ENCODE measurements at regions not wholly inside any gene's neighbourhood (a gene's known extent, or its start where the extent isn't known, plus 50 kb on each side); places are given as distances from the start of the nearest gene placed in this dataset.

GRCh38 chr5:61965069-61965468, 340.9 kb upstream of the KIF2A start:
- H3K9me3 ChIP-seq (replicated peaks in 1 of 2; ENCODE audit: control insufficient read depth in 2 of 2, insufficient read depth in 1 of 2, low read depth in 1 of 2, low read length in 2 of 2): no peaks in the 10 kb centered on the region
- H3K9ac ChIP-seq (ENCODE audit: low read depth, low read length, poor library complexity): no peak overlapping the region
- no peak overlapping the region for H3K23ac ChIP-seq (ENCODE audit: low read depth, low read length, poor library complexity)
- H2AK5ac ChIP-seq (ENCODE audit: low read depth, low read length): no peak overlapping the region
- H2BK12ac ChIP-seq (ENCODE audit: low read length): no peak overlapping the region
- WGBS, 2 donors (ENCODE audit: extremely low coverage in 2 of 2, insufficient read length in 2 of 2, insufficient replicate concordance in 1 of 2): no CpG with 5 or more reads among the region's 1 CpG
- no peak overlapping the region for H3K14ac ChIP-seq (ENCODE audit: low read length)
- no peak overlapping the region for H4K91ac ChIP-seq (ENCODE audit: low read depth, low read length, poor library complexity)
- no peak for DNase-seq (ENCODE audit: low spot score)
- H3K4ac ChIP-seq (ENCODE audit: low read length): no peak overlapping the region
- H3K27me3 ChIP-seq (ENCODE audit: control insufficient read depth in 3 of 3, insufficient read depth in 3 of 3, low read depth in 1 of 3, low read length in 3 of 3): peaks cover 0 to 13% (median 0%) of the 10 kb centered on the region in 3 experiments
- H3K36me3 ChIP-seq (replicated peaks in 1 of 2; ENCODE audit: control insufficient read depth in 2 of 2, insufficient read depth in 2 of 2, low read length in 2 of 2): no peaks in the 10 kb centered on the region
- no peak overlapping the region for H2BK5ac ChIP-seq (ENCODE audit: low read length)
- no peak overlapping the region for H3K4me3 ChIP-seq (ENCODE audit: low read length in 2 of 2)
- H3K79me1 ChIP-seq (ENCODE audit: low read depth, low read length): no peaks in the 10 kb centered on the region
- no peak overlapping the region for H2AFZ ChIP-seq (ENCODE audit: low read length)
- H3K4me2 ChIP-seq (ENCODE audit: insufficient read depth, low read length, poor library complexity, severe bottlenecking): no peak overlapping the region
- no peak overlapping the region for H4K8ac ChIP-seq (ENCODE audit: low read depth, low read length)
- H3K18ac ChIP-seq (ENCODE audit: low read length): no peak overlapping the region
- no peak overlapping the region for H2BK15ac ChIP-seq (ENCODE audit: low read length)
- H3K4me1 ChIP-seq (ENCODE audit: control insufficient read depth in 2 of 2, insufficient read depth in 1 of 2, low read depth in 1 of 2, low read length in 2 of 2): no peaks in the 10 kb centered on the region
- H3K27ac ChIP-seq (replicated peaks; ENCODE audit: low read length): no peak overlapping the region
- H2BK120ac ChIP-seq (ENCODE audit: low read depth, low read length): no peak overlapping the region

DNA sequence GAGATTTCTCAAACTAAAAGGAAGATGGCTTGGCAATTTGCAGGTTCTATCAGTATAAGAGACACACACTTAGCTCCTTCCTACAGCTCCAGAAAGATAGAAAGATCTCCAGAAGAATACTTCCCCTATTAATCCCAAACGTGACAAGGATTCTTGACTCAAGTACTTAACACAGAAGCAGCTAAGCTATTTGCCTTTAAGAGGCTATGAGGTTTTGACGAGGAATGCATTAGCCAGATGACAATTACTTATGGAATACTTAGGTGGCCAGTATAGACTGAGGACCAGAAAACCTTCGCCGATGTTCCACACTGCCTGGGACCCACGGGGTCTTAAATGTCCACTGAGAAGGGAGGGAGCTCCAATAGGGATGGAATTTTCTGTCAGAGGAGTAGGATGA, 340.5 kb upstream of the KIF2A start:
- Histone ChIP-seq H3K79me1 (ENCODE audit: low read depth, low read length) (no peaks in the 10 kb centered on the region), H3K23ac (ENCODE audit: low read depth, low read length, poor library complexity) (no peak overlapping the region), H3K9me3 (replicated peaks in 1 of 2; ENCODE audit: control insufficient read depth in 2 of 2, insufficient read depth in 1 of 2, low read depth in 1 of 2, low read length in 2 of 2) (no peaks in the 10 kb centered on the region), H3K4me1 (ENCODE audit: control insufficient read depth in 2 of 2, insufficient read depth in 1 of 2, low read depth in 1 of 2, low read length in 2 of 2) (no peaks in the 10 kb centered on the region), H3K9ac (ENCODE audit: low read depth, low read length, poor library complexity) (no peak overlapping the region), H3K4me3 (ENCODE audit: low read length in 2 of 2) (no peak overlapping the region), H2BK12ac (ENCODE audit: low read length) (no peak overlapping the region), H2AK5ac (ENCODE audit: low read depth, low read length) (no peak overlapping the region), H3K18ac (ENCODE audit: low read length) (no peak overlapping the region), H3K4me2 (ENCODE audit: insufficient read depth, low read length, poor library complexity, severe bottlenecking) (no peak overlapping the region), H3K14ac (ENCODE audit: low read length) (no peak overlapping the region), H2BK120ac (ENCODE audit: low read depth, low read length) (no peak overlapping the region), H2BK15ac (ENCODE audit: low read length) (no peak overlapping the region), H3K4ac (ENCODE audit: low read length) (no peak overlapping the region), H3K27me3 (ENCODE audit: control insufficient read depth in 3 of 3, insufficient read depth in 3 of 3, low read depth in 1 of 3, low read length in 3 of 3) (peaks cover 0 to 13% (median 0%) of the 10 kb centered on the region in 3 experiments), H4K8ac (ENCODE audit: low read depth, low read length) (no peak overlapping the region), H4K91ac (ENCODE audit: low read depth, low read length, poor library complexity) (no peak overlapping the region), H2BK5ac (ENCODE audit: low read length) (no peak overlapping the region), H3K36me3 (replicated peaks in 1 of 2; ENCODE audit: control insufficient read depth in 2 of 2, insufficient read depth in 2 of 2, low read length in 2 of 2) (no peaks in the 10 kb centered on the region), H2AFZ (ENCODE audit: low read length) (no peak overlapping the region), H3K27ac (replicated peaks; ENCODE audit: low read length) (no peak overlapping the region)
- no peak for DNase-seq (ENCODE audit: low spot score)
- WGBS, 2 donors (ENCODE audit: extremely low coverage in 2 of 2, insufficient read length in 2 of 2, insufficient replicate concordance in 1 of 2): no CpG with 5 or more reads among the region's 5 CpGs

- WGBS, 2 donors (ENCODE audit: extremely low coverage in 2 of 2, insufficient read length in 2 of 2, insufficient replicate concordance in 1 of 2): no CpG with 5 or more reads among the region's 1 CpG
- no peak for DNase-seq (ENCODE audit: low spot score)
Measured at GRCh38 chr5:61966296-61966955, 339.6 kb upstream of the KIF2A start.

GRCh38 chr5:61966997-61967396, 339.0 kb upstream of the KIF2A start:
- H2AFZ ChIP-seq (ENCODE audit: low read length): no peak overlapping the region
- no peak overlapping the region for H2BK12ac ChIP-seq (ENCODE audit: low read length)
- no peak overlapping the region for H3K9ac ChIP-seq (ENCODE audit: low read depth, low read length, poor library complexity)
- H3K79me1 ChIP-seq (ENCODE audit: low read depth, low read length): no peaks in the 10 kb centered on the region
- H3K4me3 ChIP-seq (ENCODE audit: low read length in 2 of 2): no peak overlapping the region
- H3K18ac ChIP-seq (ENCODE audit: low read length): no peak overlapping the region
- H3K14ac ChIP-seq (ENCODE audit: low read length): no peak overlapping the region
- no peak overlapping the region for H3K27ac ChIP-seq (replicated peaks; ENCODE audit: low read length)
- no peak overlapping the region for H2BK5ac ChIP-seq (ENCODE audit: low read length)
- no peak overlapping the region for H3K4ac ChIP-seq (ENCODE audit: low read length)
- no peak for DNase-seq (ENCODE audit: low spot score)
- no peak overlapping the region for H2AK5ac ChIP-seq (ENCODE audit: low read depth, low read length)
- no peak overlapping the region for H3K4me2 ChIP-seq (ENCODE audit: insufficient read depth, low read length, poor library complexity, severe bottlenecking)
- H3K27me3 ChIP-seq (ENCODE audit: control insufficient read depth in 3 of 3, insufficient read depth in 3 of 3, low read depth in 1 of 3, low read length in 3 of 3): peaks cover 0 to 13% (median 0%) of the 10 kb centered on the region in 3 experiments
- H3K9me3 ChIP-seq (replicated peaks in 1 of 2; ENCODE audit: control insufficient read depth in 2 of 2, insufficient read depth in 1 of 2, low read depth in 1 of 2, low read length in 2 of 2): no peaks in the 10 kb centered on the region
- H4K91ac ChIP-seq (ENCODE audit: low read depth, low read length, poor library complexity): no peak overlapping the region
- WGBS, 2 donors (ENCODE audit: extremely low coverage in 2 of 2, insufficient read length in 2 of 2, insufficient replicate concordance in 1 of 2): no CpG with 5 or more reads among the region's 8 CpGs
- H3K4me1 ChIP-seq (ENCODE audit: control insufficient read depth in 2 of 2, insufficient read depth in 1 of 2, low read depth in 1 of 2, low read length in 2 of 2): no peaks in the 10 kb centered on the region
- H2BK120ac ChIP-seq (ENCODE audit: low read depth, low read length): no peak overlapping the region
- H4K8ac ChIP-seq (ENCODE audit: low read depth, low read length): no peak overlapping the region
- no peak overlapping the region for H2BK15ac ChIP-seq (ENCODE audit: low read length)
- H3K36me3 ChIP-seq (replicated peaks in 1 of 2; ENCODE audit: control insufficient read depth in 2 of 2, insufficient read depth in 2 of 2, low read length in 2 of 2): no peaks in the 10 kb centered on the region
- H3K23ac ChIP-seq (ENCODE audit: low read depth, low read length, poor library complexity): no peak overlapping the region

More at GRCh38 chr5:61966296-61966955, 339.6 kb upstream of the KIF2A start:
- Histone ChIP-seq H3K4me2 (ENCODE audit: insufficient read depth, low read length, poor library complexity, severe bottlenecking) (no peak overlapping the region), H3K4ac (ENCODE audit: low read length) (no peak overlapping the region), H3K18ac (ENCODE audit: low read length) (no peak overlapping the region), H2BK5ac (ENCODE audit: low read length) (no peak overlapping the region), H3K27ac (replicated peaks; ENCODE audit: low read length) (no peak overlapping the region), H3K9ac (ENCODE audit: low read depth, low read length, poor library complexity) (no peak overlapping the region), H3K36me3 (replicated peaks in 1 of 2; ENCODE audit: control insufficient read depth in 2 of 2, insufficient read depth in 2 of 2, low read length in 2 of 2) (no peaks in the 10 kb centered on the region), H2BK120ac (ENCODE audit: low read depth, low read length) (no peak overlapping the region), H2BK15ac (ENCODE audit: low read length) (no peak overlapping the region), H3K79me1 (ENCODE audit: low read depth, low read length) (no peaks in the 10 kb centered on the region), H2BK12ac (ENCODE audit: low read length) (no peak overlapping the region), H4K8ac (ENCODE audit: low read depth, low read length) (no peak overlapping the region), H3K9me3 (replicated peaks in 1 of 2; ENCODE audit: control insufficient read depth in 2 of 2, insufficient read depth in 1 of 2, low read depth in 1 of 2, low read length in 2 of 2) (no peaks in the 10 kb centered on the region), H4K91ac (ENCODE audit: low read depth, low read length, poor library complexity) (no peak overlapping the region), H2AFZ (ENCODE audit: low read length) (no peak overlapping the region), H3K27me3 (ENCODE audit: control insufficient read depth in 3 of 3, insufficient read depth in 3 of 3, low read depth in 1 of 3, low read length in 3 of 3) (peaks cover 0 to 13% (median 0%) of the 10 kb centered on the region in 3 experiments), H3K4me1 (ENCODE audit: control insufficient read depth in 2 of 2, insufficient read depth in 1 of 2, low read depth in 1 of 2, low read length in 2 of 2) (no peaks in the 10 kb centered on the region), H2AK5ac (ENCODE audit: low read depth, low read length) (no peak overlapping the region), H3K14ac (ENCODE audit: low read length) (no peak overlapping the region), H3K4me3 (ENCODE audit: low read length in 2 of 2) (no peak overlapping the region), H3K23ac (ENCODE audit: low read depth, low read length, poor library complexity) (no peak overlapping the region)
